T-helper 2 cell treated with Interferon-gamma antibody and Interleukin-4, amounts not matched to agents 5 μg/mL and 100 μg/mL, for 36 hours (primary cell): ENCODE measurements at regions not wholly inside any gene's neighbourhood (a gene's known extent, or its start where the extent isn't known, plus 50 kb on each side); places are given as distances from the start of the nearest gene placed in this dataset.
"Not testable (repeated sequence)": the region's sequence is repeated elsewhere in the genome, so short reads cannot be mapped to it uniquely, and the experiment has no call there.

Experiments used
- DNase-seq: peaks from one replicate; pipeline ENCODE4 v3.0.0; 2021; ENCODE audit warnings: low spot score
- H3K27ac Mint-ChIP-seq: one replicate; pipeline ENCODE4 v1.8.0; 2021; ENCODE audit warnings: mild to moderate bottlenecking, mixed read lengths
- H3K27me3 Mint-ChIP-seq: one replicate; pipeline ENCODE4 v1.8.0; 2021; ENCODE audit warnings: low read depth, mixed read lengths
- H3K36me3 Mint-ChIP-seq: one replicate; pipeline ENCODE4 v1.8.0; 2021; ENCODE audit warnings: low read depth, mixed read lengths
- H3K4me1 Mint-ChIP-seq: one replicate; pipeline ENCODE4 v1.8.0; 2021; ENCODE audit warnings: low read depth, mixed read lengths
- H3K4me3 Mint-ChIP-seq: one replicate; pipeline ENCODE4 v1.8.0; 2022; ENCODE audit warnings: mild to moderate bottlenecking, moderate library complexity, mixed read lengths
- H3K9me3 Mint-ChIP-seq: one replicate; pipeline ENCODE4 v1.8.0; 2021; ENCODE audit warnings: mixed read lengths

GRCh38 chr20:11165789-11166188 lies 492.0 kb upstream of the JAG1 start:
- no peaks in the 10 kb centered on the region for H3K27me3 Mint-ChIP-seq
- H3K36me3 Mint-ChIP-seq = no peaks in the 10 kb centered on the region
- H3K27ac Mint-ChIP-seq = no peak overlapping the region
- no peak for DNase-seq
- H3K9me3 Mint-ChIP-seq = no peaks in the 10 kb centered on the region
- no peaks in the 10 kb centered on the region for H3K4me1 Mint-ChIP-seq
- H3K4me3 Mint-ChIP-seq = no peak overlapping the region

- H3K36me3 Mint-ChIP-seq = no peaks in the 10 kb centered on the region
- no peak overlapping the region for H3K27ac Mint-ChIP-seq
Observed at GRCh38 chr20:11166712-11167111, 492.9 kb upstream of the JAG1 start.

GRCh38 chr20:11168026-11168425 lies 494.2 kb upstream of the JAG1 start:
- Mint-ChIP-seq H3K27ac (no peak overlapping the region), H3K4me1 (no peaks in the 10 kb centered on the region), H3K36me3 (no peaks in the 10 kb centered on the region), H3K27me3 (no peaks in the 10 kb centered on the region), H3K4me3 (no peak overlapping the region), H3K9me3 (no peaks in the 10 kb centered on the region)
- DNase-seq = no peak

More at GRCh38 chr20:11166712-11167111, 492.9 kb upstream of the JAG1 start:
- H3K4me1 Mint-ChIP-seq = no peaks in the 10 kb centered on the region
- no peak for DNase-seq
- no peaks in the 10 kb centered on the region for H3K9me3 Mint-ChIP-seq
- no peaks in the 10 kb centered on the region for H3K27me3 Mint-ChIP-seq
- H3K4me3 Mint-ChIP-seq = no peak overlapping the region

- Mint-ChIP-seq H3K27me3 (no peaks in the 10 kb centered on the region), H3K4me3 (no peak overlapping the region), H3K9me3 (no peaks in the 10 kb centered on the region), H3K27ac (no peak overlapping the region), H3K36me3 (no peaks in the 10 kb centered on the region), H3K4me1 (no peaks in the 10 kb centered on the region)
- no peak for DNase-seq
Observed at GRCh38 chr20:11170025-11170424, 496.2 kb upstream of the JAG1 start.

GRCh38 chr20:11170565-11170964 lies 496.8 kb upstream of the JAG1 start:
- Mint-ChIP-seq H3K27me3 (no peaks in the 10 kb centered on the region), H3K4me3 (no peak overlapping the region)
- DNase-seq = no peak

GRCh38 chr20:11172881-11173280 lies 499.1 kb upstream of the JAG1 start:
- H3K4me3 Mint-ChIP-seq = no peak overlapping the region
- no peaks in the 10 kb centered on the region for H3K4me1 Mint-ChIP-seq
- no peaks in the 10 kb centered on the region for H3K36me3 Mint-ChIP-seq
- no peaks in the 10 kb centered on the region for H3K9me3 Mint-ChIP-seq
- DNase-seq = no peak
- H3K27ac Mint-ChIP-seq = no peak overlapping the region
- H3K27me3 Mint-ChIP-seq = no peaks in the 10 kb centered on the region

More at GRCh38 chr20:11170565-11170964, 496.8 kb upstream of the JAG1 start:
- H3K36me3 Mint-ChIP-seq = no peaks in the 10 kb centered on the region
- H3K27ac Mint-ChIP-seq = no peak overlapping the region
- H3K4me1 Mint-ChIP-seq = no peaks in the 10 kb centered on the region
- H3K9me3 Mint-ChIP-seq = no peaks in the 10 kb centered on the region

GRCh38 chr20:11173916-11174315 lies 500.1 kb upstream of the JAG1 start:
- H3K4me1 Mint-ChIP-seq = no peaks in the 10 kb centered on the region
- no peaks in the 10 kb centered on the region for H3K36me3 Mint-ChIP-seq
- no peak overlapping the region for H3K4me3 Mint-ChIP-seq
- no peaks in the 10 kb centered on the region for H3K9me3 Mint-ChIP-seq
- no peak overlapping the region for H3K27ac Mint-ChIP-seq
- DNase-seq = no peak
- H3K27me3 Mint-ChIP-seq = no peaks in the 10 kb centered on the region

GRCh38 chr20:11174861-11175260 lies 501.1 kb upstream of the JAG1 start:
- Mint-ChIP-seq H3K9me3 (no peaks in the 10 kb centered on the region), H3K4me3 (no peak overlapping the region), H3K36me3 (no peaks in the 10 kb centered on the region), H3K4me1 (no peaks in the 10 kb centered on the region), H3K27me3 (no peaks in the 10 kb centered on the region), H3K27ac (no peak overlapping the region)
- no peak for DNase-seq

- no peaks in the 10 kb centered on the region for H3K27me3 Mint-ChIP-seq
- no peaks in the 10 kb centered on the region for H3K36me3 Mint-ChIP-seq
- H3K4me3 Mint-ChIP-seq = no peak overlapping the region
- H3K4me1 Mint-ChIP-seq = no peaks in the 10 kb centered on the region
- H3K27ac Mint-ChIP-seq = no peak overlapping the region
- DNase-seq = no peak
- H3K9me3 Mint-ChIP-seq = no peaks in the 10 kb centered on the region
Observed at GRCh38 chr20:11176431-11176830, 502.6 kb upstream of the JAG1 start.

- H3K27ac Mint-ChIP-seq = no peak overlapping the region
Observed at GRCh38 chr20:11178946-11179654, 505.3 kb upstream of the JAG1 start.

GRCh38 chr20:11180186-11180585 lies 506.4 kb upstream of the JAG1 start:
- H3K27ac Mint-ChIP-seq = no peak overlapping the region

More at GRCh38 chr20:11178946-11179654, 505.3 kb upstream of the JAG1 start:
- Mint-ChIP-seq H3K27me3 (no peaks in the 10 kb centered on the region), H3K4me1 (no peaks in the 10 kb centered on the region), H3K36me3 (no peaks in the 10 kb centered on the region), H3K9me3 (no peaks in the 10 kb centered on the region), H3K4me3 (no peak overlapping the region)
- DNase-seq = no peak

GRCh38 chr20:11181129-11181528 lies 507.3 kb upstream of the JAG1 start:
- H3K4me3 Mint-ChIP-seq, H3K9me3 Mint-ChIP-seq, H3K36me3 Mint-ChIP-seq, H3K4me1 Mint-ChIP-seq, H3K27ac Mint-ChIP-seq, DNase-seq, H3K27me3 Mint-ChIP-seq: not testable (repeated sequence)

More at GRCh38 chr20:11180186-11180585, 506.4 kb upstream of the JAG1 start:
- no peaks in the 10 kb centered on the region for H3K27me3 Mint-ChIP-seq
- H3K9me3 Mint-ChIP-seq = peaks cover 5% of the 10 kb centered on the region
- H3K4me3 Mint-ChIP-seq = no peak overlapping the region
- H3K36me3 Mint-ChIP-seq = no peaks in the 10 kb centered on the region
- H3K4me1 Mint-ChIP-seq = no peaks in the 10 kb centered on the region
- no peak for DNase-seq

GRCh38 chr20:11181966-11182365 lies 508.2 kb upstream of the JAG1 start:
- DNase-seq = no peak

GRCh38 chr20:11182720-11183119 lies 508.9 kb upstream of the JAG1 start:
- H3K4me3 Mint-ChIP-seq = no peak overlapping the region
- no peaks in the 10 kb centered on the region for H3K4me1 Mint-ChIP-seq
- no peaks in the 10 kb centered on the region for H3K36me3 Mint-ChIP-seq
- no peak for DNase-seq
- H3K27ac Mint-ChIP-seq = no peak overlapping the region
- H3K9me3 Mint-ChIP-seq = peaks cover 5% of the 10 kb centered on the region
- no peaks in the 10 kb centered on the region for H3K27me3 Mint-ChIP-seq

More at GRCh38 chr20:11181966-11182365, 508.2 kb upstream of the JAG1 start:
- H3K27me3 Mint-ChIP-seq = no peaks in the 10 kb centered on the region
- H3K36me3 Mint-ChIP-seq = no peaks in the 10 kb centered on the region
- H3K4me1 Mint-ChIP-seq = no peaks in the 10 kb centered on the region
- peaks cover 5% of the 10 kb centered on the region for H3K9me3 Mint-ChIP-seq
- no peak overlapping the region for H3K4me3 Mint-ChIP-seq
- no peak overlapping the region for H3K27ac Mint-ChIP-seq
